ENCODE measurements at regions not wholly inside any gene's neighbourhood (a gene's known extent, or its start where the extent isn't known, plus 50 kb on each side); places are given as distances from the start of the nearest gene placed in this dataset.
"Not testable (repeated sequence)": the region's sequence is repeated elsewhere in the genome, so short reads cannot be mapped to it uniquely, and the experiment has no call there.

- no peak for DNase-seq (ENCODE audit: low read depth)
- in situ Hi-C loops (cut with HindIII; ENCODE audit: low pct_unique_long_range_greater_than_20kb, low sequenced_read_pairs), result no loop called here
Measured at GRCh38 chr4:91829531-91829930, 474.2 kb upstream of the GRID2 start.

GRCh38 chr4:91830681-91831395 lies 472.9 kb upstream of the GRID2 start:
- in situ Hi-C loops (cut with HindIII; ENCODE audit: low pct_unique_long_range_greater_than_20kb, low sequenced_read_pairs), result no loop called here
- no peak for DNase-seq (ENCODE audit: low read depth)

GRCh38 chr4:91837608-91838029 lies 466.1 kb upstream of the GRID2 start:
- peak; percentile 8 for DNase-seq (ENCODE audit: low read depth)
- in situ Hi-C loops (cut with HindIII; ENCODE audit: low pct_unique_long_range_greater_than_20kb, low sequenced_read_pairs), result no loop called here

GRCh38 chr4:91838181-91838861 lies 465.4 kb upstream of the GRID2 start:
- DNase-seq (ENCODE audit: low read depth), result no peak
- in situ Hi-C loops (cut with HindIII; ENCODE audit: low pct_unique_long_range_greater_than_20kb, low sequenced_read_pairs), result no loop called here

- in situ Hi-C loops (cut with HindIII; ENCODE audit: low pct_unique_long_range_greater_than_20kb, low sequenced_read_pairs), result no loop called here
- DNase-seq (ENCODE audit: low read depth), result no peak
Measured at GRCh38 chr4:91840359-91840758, 463.4 kb upstream of the GRID2 start.

GRCh38 chr4:91846233-91846632 lies 457.5 kb upstream of the GRID2 start:
- no peak for DNase-seq (ENCODE audit: low read depth)
- in situ Hi-C loops (cut with HindIII; ENCODE audit: low pct_unique_long_range_greater_than_20kb, low sequenced_read_pairs), result no loop called here

- no peak for DNase-seq (ENCODE audit: low read depth)
- in situ Hi-C loops (cut with HindIII; ENCODE audit: low pct_unique_long_range_greater_than_20kb, low sequenced_read_pairs), result no loop called here
Measured at GRCh38 chr4:91851456-91851855, 452.3 kb upstream of the GRID2 start.

- DNase-seq (ENCODE audit: low read depth), result no peak
- in situ Hi-C loops (cut with HindIII; ENCODE audit: low pct_unique_long_range_greater_than_20kb, low sequenced_read_pairs), result no loop called here
Measured at GRCh38 chr4:91887926-91888325, 415.8 kb upstream of the GRID2 start.

- DNase-seq (ENCODE audit: low read depth); in situ Hi-C loops (cut with HindIII; ENCODE audit: low pct_unique_long_range_greater_than_20kb, low sequenced_read_pairs): not testable (repeated sequence)
Measured at GRCh38 chr4:91891217-91891616, 412.5 kb upstream of the GRID2 start.

GRCh38 chr4:91894006-91894405 lies 409.8 kb upstream of the GRID2 start:
- no peak for DNase-seq (ENCODE audit: low read depth)
- in situ Hi-C loops (cut with HindIII; ENCODE audit: low pct_unique_long_range_greater_than_20kb, low sequenced_read_pairs), result no loop called here

GRCh38 chr4:91904556-91904955 lies 399.2 kb upstream of the GRID2 start:
- in situ Hi-C loops (cut with HindIII; ENCODE audit: low pct_unique_long_range_greater_than_20kb, low sequenced_read_pairs), result no loop called here
- DNase-seq (ENCODE audit: low read depth), result no peak

- DNase-seq (ENCODE audit: low read depth), result no peak
- in situ Hi-C loops (cut with HindIII; ENCODE audit: low pct_unique_long_range_greater_than_20kb, low sequenced_read_pairs), result no loop called here
Measured at GRCh38 chr4:91909963-91910362, 393.8 kb upstream of the GRID2 start.

GRCh38 chr4:91914176-91914804 lies 389.5 kb upstream of the GRID2 start:
- DNase-seq (ENCODE audit: low read depth), result no peak
- in situ Hi-C loops (cut with HindIII; ENCODE audit: low pct_unique_long_range_greater_than_20kb, low sequenced_read_pairs), result no loop called here

GRCh38 chr4:91916219-91916618 lies 387.5 kb upstream of the GRID2 start:
- DNase-seq (ENCODE audit: low read depth), result no peak
- in situ Hi-C loops (cut with HindIII; ENCODE audit: low pct_unique_long_range_greater_than_20kb, low sequenced_read_pairs), result no loop called here

- DNase-seq (ENCODE audit: low read depth), result no peak
- in situ Hi-C loops (cut with HindIII; ENCODE audit: low pct_unique_long_range_greater_than_20kb, low sequenced_read_pairs), result no loop called here
Measured at GRCh38 chr4:91924625-91925024, 379.1 kb upstream of the GRID2 start.

- in situ Hi-C loops (cut with HindIII; ENCODE audit: low pct_unique_long_range_greater_than_20kb, low sequenced_read_pairs), result no loop called here
- no peak for DNase-seq (ENCODE audit: low read depth)
Measured at GRCh38 chr4:91935217-91935616, 368.5 kb upstream of the GRID2 start.

GRCh38 chr4:91936311-91936710 lies 367.5 kb upstream of the GRID2 start:
- no peak for DNase-seq (ENCODE audit: low read depth)
- in situ Hi-C loops (cut with HindIII; ENCODE audit: low pct_unique_long_range_greater_than_20kb, low sequenced_read_pairs), result no loop called here

GRCh38 chr4:91957963-91958362 lies 345.8 kb upstream of the GRID2 start:
- no peak for DNase-seq (ENCODE audit: low read depth)
- in situ Hi-C loops (cut with HindIII; ENCODE audit: low pct_unique_long_range_greater_than_20kb, low sequenced_read_pairs), result no loop called here

- DNase-seq (ENCODE audit: low read depth), result no peak
- in situ Hi-C loops (cut with HindIII; ENCODE audit: low pct_unique_long_range_greater_than_20kb, low sequenced_read_pairs), result no loop called here
Measured at GRCh38 chr4:91958596-91958995, 345.2 kb upstream of the GRID2 start.

GRCh38 chr4:91961504-91961903 lies 342.3 kb upstream of the GRID2 start:
- in situ Hi-C loops (cut with HindIII; ENCODE audit: low pct_unique_long_range_greater_than_20kb, low sequenced_read_pairs), result no loop called here
- DNase-seq (ENCODE audit: low read depth), result no peak
